ENCODE measurements at regions not wholly inside any gene's neighbourhood (a gene's known extent, or its start where the extent isn't known, plus 50 kb on each side); places are given as distances from the start of the nearest gene placed in this dataset.

- Mint-ChIP-seq H3K4me3 (no peak overlapping the region), H3K36me3 (no peaks in the 10 kb centered on the region), H3K4me1 (no peaks in the 10 kb centered on the region), H3K27ac (no peak overlapping the region), H3K27me3 (no peaks in the 10 kb centered on the region), H3K9me3 (peaks cover 6 to 16% (median 13%) of the 10 kb centered on the region in 5 donors)
- no peak overlapping the region for H3K27ac ChIP-seq (ENCODE audit: low read depth, low read length)
- ChIA-PET CTCF (no interaction called here), POLR2A (no interaction called here)
- H3K4me3 ChIP-seq (ENCODE audit: low read length): no peak overlapping the region
- H3K9me3 ChIP-seq (ENCODE audit: low read length): no peaks in the 10 kb centered on the region
- H3K4me1 ChIP-seq (ENCODE audit: insufficient read depth, low read length): no peaks in the 10 kb centered on the region
- no peaks in the 10 kb centered on the region for H3K36me3 ChIP-seq (ENCODE audit: insufficient read depth, low read length)
- no peaks in the 10 kb centered on the region for H3K27me3 ChIP-seq (ENCODE audit: insufficient read depth, low read length, poor library complexity, severe bottlenecking)
- no peak for DNase-seq
These were observed 975.0 kb upstream of the ADGRL4 start for GRCh38 chr1:79981481-79981880.

DNA sequence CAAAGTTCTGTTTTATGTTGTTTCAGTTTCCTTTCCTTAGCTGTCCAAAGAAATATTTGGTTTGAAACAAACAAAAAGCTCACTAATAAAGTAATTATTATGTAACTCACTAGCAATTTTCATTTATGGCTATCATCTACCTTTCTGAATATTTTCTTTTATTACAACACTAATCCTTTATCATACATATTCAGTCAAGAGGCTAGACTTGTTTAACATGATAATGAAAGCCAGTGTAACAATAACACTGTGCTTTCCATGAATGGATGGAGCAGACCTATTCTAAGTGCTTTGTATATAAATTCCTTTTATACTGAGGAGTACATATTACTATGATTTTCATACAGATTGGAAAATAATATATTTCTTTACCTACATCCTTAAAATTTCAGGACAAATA, 972.8 kb upstream of the ADGRL4 start:
- no peak overlapping the region for H3K4me3 ChIP-seq (ENCODE audit: low read length)
- Mint-ChIP-seq H3K4me1 (no peaks in the 10 kb centered on the region), H3K27ac (no peak overlapping the region), H3K27me3 (no peaks in the 10 kb centered on the region), H3K4me3 (no peak overlapping the region), H3K36me3 (no peaks in the 10 kb centered on the region), H3K9me3 (peaks cover 4 to 18% (median 9%) of the 10 kb centered on the region in 5 donors)
- no peak for DNase-seq
- no peaks in the 10 kb centered on the region for H3K9me3 ChIP-seq (ENCODE audit: low read length)
- no peak overlapping the region for H3K27ac ChIP-seq (ENCODE audit: low read depth, low read length)
- no peaks in the 10 kb centered on the region for H3K27me3 ChIP-seq (ENCODE audit: insufficient read depth, low read length, poor library complexity, severe bottlenecking)
- no peaks in the 10 kb centered on the region for H3K36me3 ChIP-seq (ENCODE audit: insufficient read depth, low read length)
- CTCF ChIA-PET: no interaction called here
- no peaks in the 10 kb centered on the region for H3K4me1 ChIP-seq (ENCODE audit: insufficient read depth, low read length)
- POLR2A ChIA-PET: no interaction called here

GRCh38 chr1:79976287-79976686, 969.8 kb upstream of the ADGRL4 start:
- ChIA-PET POLR2A (no interaction called here), CTCF (no interaction called here)
- no peaks in the 10 kb centered on the region for H3K27me3 ChIP-seq (ENCODE audit: insufficient read depth, low read length, poor library complexity, severe bottlenecking)
- no peak overlapping the region for H3K4me3 ChIP-seq (ENCODE audit: low read length)
- no peaks in the 10 kb centered on the region for H3K4me1 ChIP-seq (ENCODE audit: insufficient read depth, low read length)
- Mint-ChIP-seq H3K4me3 (no peak overlapping the region), H3K36me3 (no peaks in the 10 kb centered on the region), H3K27ac (no peak overlapping the region), H3K9me3 (peaks cover 2 to 15% (median 9%) of the 10 kb centered on the region in 5 donors), H3K27me3 (no peaks in the 10 kb centered on the region), H3K4me1 (no peaks in the 10 kb centered on the region)
- H3K27ac ChIP-seq (ENCODE audit: low read depth, low read length): no peak overlapping the region
- H3K9me3 ChIP-seq (ENCODE audit: low read length): no peaks in the 10 kb centered on the region
- H3K36me3 ChIP-seq (ENCODE audit: insufficient read depth, low read length): no peaks in the 10 kb centered on the region
- DNase-seq: no peak

- no peaks in the 10 kb centered on the region for H3K36me3 ChIP-seq (ENCODE audit: insufficient read depth, low read length)
- POLR2A ChIA-PET: no interaction called here
These were observed 968.1 kb upstream of the ADGRL4 start for GRCh38 chr1:79974659-79975058.

GRCh38 chr1:79969886-79970285, 963.4 kb upstream of the ADGRL4 start:
- no peak for DNase-seq
- ChIA-PET POLR2A (no interaction called here), CTCF (no interaction called here)
- Mint-ChIP-seq H3K36me3 (no peaks in the 10 kb centered on the region), H3K27ac (no peak overlapping the region), H3K27me3 (no peaks in the 10 kb centered on the region), H3K9me3 (peaks cover 5 to 28% (median 10%) of the 10 kb centered on the region in 5 donors), H3K4me1 (no peaks in the 10 kb centered on the region), H3K4me3 (no peak overlapping the region)
- no peaks in the 10 kb centered on the region for H3K36me3 ChIP-seq (ENCODE audit: insufficient read depth, low read length)
- H3K4me3 ChIP-seq (ENCODE audit: low read length): no peak overlapping the region
- H3K27me3 ChIP-seq (ENCODE audit: insufficient read depth, low read length, poor library complexity, severe bottlenecking): no peaks in the 10 kb centered on the region
- H3K27ac ChIP-seq (ENCODE audit: low read depth, low read length): no peak overlapping the region
- H3K4me1 ChIP-seq (ENCODE audit: insufficient read depth, low read length): no peaks in the 10 kb centered on the region
- H3K9me3 ChIP-seq (ENCODE audit: low read length): no peaks in the 10 kb centered on the region

More at GRCh38 chr1:79974659-79975058, 968.1 kb upstream of the ADGRL4 start:
- Mint-ChIP-seq H3K27ac (no peak overlapping the region), H3K4me1 (no peaks in the 10 kb centered on the region), H3K27me3 (no peaks in the 10 kb centered on the region), H3K36me3 (no peaks in the 10 kb centered on the region), H3K9me3 (peaks cover 2 to 20% (median 9%) of the 10 kb centered on the region in 5 donors), H3K4me3 (no peak overlapping the region)
- H3K27me3 ChIP-seq (ENCODE audit: insufficient read depth, low read length, poor library complexity, severe bottlenecking): no peaks in the 10 kb centered on the region
- CTCF ChIA-PET: no interaction called here
- H3K9me3 ChIP-seq (ENCODE audit: low read length): no peaks in the 10 kb centered on the region
- H3K4me3 ChIP-seq (ENCODE audit: low read length): no peak overlapping the region
- no peak for DNase-seq
- H3K4me1 ChIP-seq (ENCODE audit: insufficient read depth, low read length): no peaks in the 10 kb centered on the region
- no peak overlapping the region for H3K27ac ChIP-seq (ENCODE audit: low read depth, low read length)

DNA sequence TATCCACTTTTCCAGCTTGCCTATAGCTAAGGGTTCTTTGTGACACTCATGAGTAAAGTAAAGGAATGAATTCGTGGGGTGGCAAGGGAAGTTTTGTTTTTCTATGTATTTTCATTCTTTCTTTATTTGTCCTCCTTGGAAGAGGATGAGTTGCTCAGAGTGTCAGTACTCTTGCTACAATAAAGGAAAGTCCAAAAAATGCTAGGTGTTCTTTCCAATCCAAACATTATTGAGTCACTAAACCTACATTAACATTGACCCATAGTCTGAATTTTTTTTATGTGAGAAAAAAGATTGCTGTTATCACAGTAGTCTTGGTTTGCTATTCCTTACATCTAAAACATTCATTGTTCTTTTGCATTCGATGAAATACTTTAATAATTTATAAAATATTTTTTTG, 959.9 kb upstream of the ADGRL4 start:
- no peak overlapping the region for H3K27ac ChIP-seq (ENCODE audit: low read depth, low read length)
- Mint-ChIP-seq H3K4me1 (no peaks in the 10 kb centered on the region), H3K27ac (no peak overlapping the region)

DNA sequence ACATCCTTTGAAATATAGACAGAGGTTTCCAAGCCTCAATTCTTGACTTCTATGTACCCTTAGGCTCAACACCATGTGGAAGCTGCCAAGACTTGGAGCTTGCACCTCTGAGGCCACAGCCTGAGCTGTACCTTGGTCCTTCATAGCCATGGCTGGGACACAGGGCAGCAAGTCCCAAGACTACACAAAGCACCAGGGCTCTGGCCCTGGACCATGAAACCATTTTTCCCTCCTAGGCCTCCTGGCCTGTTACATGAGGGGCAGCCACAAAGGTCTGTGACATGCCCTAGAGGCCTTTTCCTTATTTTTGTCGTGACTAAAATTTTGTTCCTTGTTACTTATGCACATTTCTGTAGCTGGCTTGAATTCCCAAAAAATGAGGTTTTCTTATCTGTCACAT, 953.1 kb upstream of the ADGRL4 start:
- CTCF ChIA-PET: no interaction called here
- Mint-ChIP-seq H3K4me3 (no peak overlapping the region), H3K27me3 (no peaks in the 10 kb centered on the region), H3K27ac (no peak overlapping the region), H3K4me1 (no peaks in the 10 kb centered on the region), H3K36me3 (no peaks in the 10 kb centered on the region), H3K9me3 (peaks cover 3 to 33% (median 18%) of the 10 kb centered on the region in 5 donors)
- H3K4me3 ChIP-seq (ENCODE audit: low read length): no peak overlapping the region
- no peaks in the 10 kb centered on the region for H3K4me1 ChIP-seq (ENCODE audit: insufficient read depth, low read length)
- H3K27ac ChIP-seq (ENCODE audit: low read depth, low read length): no peak overlapping the region
- POLR2A ChIA-PET: no interaction called here
- no peaks in the 10 kb centered on the region for H3K9me3 ChIP-seq (ENCODE audit: low read length)
- H3K27me3 ChIP-seq (ENCODE audit: insufficient read depth, low read length, poor library complexity, severe bottlenecking): no peaks in the 10 kb centered on the region
- no peaks in the 10 kb centered on the region for H3K36me3 ChIP-seq (ENCODE audit: insufficient read depth, low read length)
- DNase-seq: no peak

More for the DNA sequence above, 959.9 kb upstream of the ADGRL4 start:
- H3K4me3 Mint-ChIP-seq: no peak overlapping the region
- Histone ChIP-seq H3K4me1 (ENCODE audit: insufficient read depth, low read length) (no peaks in the 10 kb centered on the region), H3K9me3 (ENCODE audit: low read length) (no peaks in the 10 kb centered on the region), H3K4me3 (ENCODE audit: low read length) (no peak overlapping the region), H3K36me3 (ENCODE audit: insufficient read depth, low read length) (no peaks in the 10 kb centered on the region), H3K27me3 (ENCODE audit: insufficient read depth, low read length, poor library complexity, severe bottlenecking) (no peaks in the 10 kb centered on the region)
- no peaks in the 10 kb centered on the region for H3K27me3 Mint-ChIP-seq
- H3K9me3 Mint-ChIP-seq: peaks cover 7 to 39% (median 19%) of the 10 kb centered on the region in 5 donors
- CTCF ChIA-PET: no interaction called here
- POLR2A ChIA-PET: no interaction called here
- DNase-seq: no peak
- no peaks in the 10 kb centered on the region for H3K36me3 Mint-ChIP-seq

DNA sequence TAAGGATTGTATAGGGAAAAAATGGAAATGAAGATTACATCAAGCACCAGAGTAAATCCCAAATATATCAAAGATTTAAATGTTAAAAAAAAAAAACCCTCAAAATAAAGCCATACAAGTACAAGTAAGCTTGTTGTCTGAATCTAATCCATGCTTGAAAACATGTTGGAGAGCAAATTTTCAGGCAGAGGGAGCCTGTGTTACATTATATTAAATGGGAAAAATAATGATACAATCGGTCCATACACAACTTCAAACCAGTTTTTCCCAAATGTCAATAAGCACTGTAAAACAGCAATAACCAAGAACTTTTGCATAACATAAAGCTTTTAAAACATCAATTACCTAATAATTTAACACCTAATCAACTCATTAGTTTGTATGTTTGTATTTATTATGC, 949.4 kb upstream of the ADGRL4 start:
- H3K4me1 Mint-ChIP-seq: no peaks in the 10 kb centered on the region
- Histone ChIP-seq H3K27ac (ENCODE audit: low read depth, low read length) (no peak overlapping the region), H3K36me3 (ENCODE audit: insufficient read depth, low read length) (no peaks in the 10 kb centered on the region), H3K4me1 (ENCODE audit: insufficient read depth, low read length) (no peaks in the 10 kb centered on the region), H3K4me3 (ENCODE audit: low read length) (no peak overlapping the region), H3K9me3 (ENCODE audit: low read length) (no peaks in the 10 kb centered on the region), H3K27me3 (ENCODE audit: insufficient read depth, low read length, poor library complexity, severe bottlenecking) (no peaks in the 10 kb centered on the region)
- no peaks in the 10 kb centered on the region for H3K36me3 Mint-ChIP-seq
- no peak overlapping the region for H3K27ac Mint-ChIP-seq
- H3K4me3 Mint-ChIP-seq: no peak overlapping the region
- peaks cover 8 to 33% (median 17%) of the 10 kb centered on the region in 5 donors for H3K9me3 Mint-ChIP-seq
- no peaks in the 10 kb centered on the region for H3K27me3 Mint-ChIP-seq
- no peak for DNase-seq
- ChIA-PET CTCF (no interaction called here), POLR2A (no interaction called here)

- Histone ChIP-seq H3K27ac (ENCODE audit: low read depth, low read length) (no peak overlapping the region), H3K36me3 (ENCODE audit: insufficient read depth, low read length) (no peaks in the 10 kb centered on the region), H3K4me1 (ENCODE audit: insufficient read depth, low read length) (no peaks in the 10 kb centered on the region), H3K4me3 (ENCODE audit: low read length) (no peak overlapping the region), H3K27me3 (ENCODE audit: insufficient read depth, low read length, poor library complexity, severe bottlenecking) (no peaks in the 10 kb centered on the region), H3K9me3 (ENCODE audit: low read length) (no peaks in the 10 kb centered on the region)
- no peak for DNase-seq
- CTCF ChIA-PET: no interaction called here
- Mint-ChIP-seq H3K9me3 (peaks cover 8 to 35% (median 11%) of the 10 kb centered on the region in 5 donors), H3K4me3 (no peak overlapping the region), H3K27ac (no peak overlapping the region), H3K36me3 (no peaks in the 10 kb centered on the region), H3K4me1 (no peaks in the 10 kb centered on the region), H3K27me3 (no peaks in the 10 kb centered on the region)
- POLR2A ChIA-PET: no interaction called here
These were observed 944.0 kb upstream of the ADGRL4 start for GRCh38 chr1:79950511-79950910.
